ENCODE measurements at regions not wholly inside any gene's neighbourhood (a gene's known extent, or its start where the extent isn't known, plus 50 kb on each side); places are given as distances from the start of the nearest gene placed in this dataset.

GRCh38 chr5:12707560-12707959 is 803.3 kb upstream of the CTNND2 start:
- no peak overlapping the region for H2BK120ac ChIP-seq (replicated peaks; ENCODE audit: low read depth, low read length)
- no peaks in the 10 kb centered on the region for H3K27me3 ChIP-seq (replicated peaks in 1 of 4; ENCODE audit: control insufficient read depth in 3 of 4, extremely low read depth in 1 of 4, insufficient read depth in 3 of 4, low read length in 3 of 4)
- ChIA-PET CTCF (ENCODE audit: partially characterized antibody) (interaction anchor here (1.9 to 2.1 kb wide), 2 partner anchors 9 to 415 kb away, joined by 4 to 6 read pairs; no protein-coding TSS in a partner anchor), POLR2A (ENCODE audit: partially characterized antibody) (no interaction called here)
- H4K5ac ChIP-seq (ENCODE audit: insufficient read length, low read depth, low read length) = no peak overlapping the region
- no peaks in the 10 kb centered on the region for H3K9me3 ChIP-seq (ENCODE audit: insufficient read depth in 2 of 2, low read depth in 1 of 2, low read length in 1 of 2)
- no peak overlapping the region for H3K4ac ChIP-seq (replicated peaks; ENCODE audit: insufficient read length, low read depth, low read length)
- no peak overlapping the region for H2AFZ ChIP-seq (ENCODE audit: low read length)
- no peak overlapping the region for H3K56ac ChIP-seq (replicated peaks; ENCODE audit: insufficient read length, low read depth, low read length)
- H3K4me1 ChIP-seq (replicated peaks in 1 of 4; ENCODE audit: control insufficient read depth in 3 of 4, insufficient read depth in 4 of 4, low read length in 3 of 4) = no peaks in the 10 kb centered on the region
- no peak overlapping the region for H3K4me3 ChIP-seq (ENCODE audit: extremely low read depth in 1 of 4, insufficient read depth in 2 of 4, low read depth in 3 of 4, low read length in 4 of 4)
- no peak overlapping the region for H3K23ac ChIP-seq (ENCODE audit: insufficient read length)
- no peaks in the 10 kb centered on the region for H3K79me2 ChIP-seq (ENCODE audit: control insufficient read depth in 1 of 2, insufficient read depth in 2 of 2, low read length in 2 of 2)
- DNase-seq (ENCODE audit: low read depth in 1 of 2, low spot score in 2 of 2) (no peak), FAIRE-seq (peak; percentile 71)
- H2BK20ac ChIP-seq (ENCODE audit: low read length) = no peak overlapping the region
- H3K14ac ChIP-seq (ENCODE audit: insufficient read length) = no peak overlapping the region
- no peak overlapping the region for H3K9ac ChIP-seq (replicated peaks in 1 of 4; ENCODE audit: extremely low read depth in 1 of 4, low read depth in 3 of 4, low read length in 3 of 4)
- H3K27ac ChIP-seq (ENCODE audit: low read depth, low read length) = no peak overlapping the region
- H3K4me2 ChIP-seq (ENCODE audit: insufficient read depth in 1 of 2, low read depth in 2 of 2, low read length in 2 of 2) = no peak overlapping the region
- no peak overlapping the region for H4K8ac ChIP-seq (ENCODE audit: extremely low read depth, insufficient read depth, low read length)
- H2AK5ac ChIP-seq (ENCODE audit: low read depth, low read length) = no peak overlapping the region
- H4K91ac ChIP-seq (replicated peaks; ENCODE audit: insufficient read length, low read length) = no peak overlapping the region
- no peak overlapping the region for H3K18ac ChIP-seq (ENCODE audit: extremely low read depth, low read length)
- no peaks in the 10 kb centered on the region for H3K23me2 ChIP-seq (ENCODE audit: low read depth, low read length)
- H3K79me1 ChIP-seq (ENCODE audit: low read depth, low read length) = no peaks in the 10 kb centered on the region
- H2BK12ac ChIP-seq (ENCODE audit: low read depth, low read length) = no peak overlapping the region
- H2BK15ac ChIP-seq (ENCODE audit: low read length) = no peak overlapping the region
- no peaks in the 10 kb centered on the region for H4K20me1 ChIP-seq (replicated peaks in 1 of 2; ENCODE audit: control insufficient read depth in 1 of 2, insufficient read depth in 2 of 2, low read length in 2 of 2)
- peaks cover 0 to 6% (median 0%) of the 10 kb centered on the region in 4 experiments; a peak in 1 of 8 replicates for H3K36me3 ChIP-seq (ENCODE audit: control insufficient read depth in 2 of 4, insufficient read depth in 4 of 4, low read length in 3 of 4)
- H2BK5ac ChIP-seq (ENCODE audit: low read depth, low read length) = no peak overlapping the region
- no peak for TF ChIP-seq EGR1 (IDR thresholded peaks at IDR 0.05; ENCODE audit: borderline replicate concordance, low read depth, low read length)
- no peak for TF ChIP-seq SAP30 (IDR thresholded peaks at IDR 0.05; ENCODE audit: insufficient read depth, insufficient replicate concordance, low read length)
- no peak for TF ChIP-seq RNF2 (IDR thresholded peaks at IDR 0.05; ENCODE audit: borderline replicate concordance, low read depth, low read length, missing control alignments, poor library complexity, severe bottlenecking)
- TF ChIP-seq CBX5 (IDR thresholded peaks at IDR 0.05; ENCODE audit: low read depth, low read length) = no peak
- TF ChIP-seq NRF1 (IDR thresholded peaks at IDR 0.05; ENCODE audit: low read depth, low read length) = no peak
- no peak for TF ChIP-seq TCF12 (IDR thresholded peaks at IDR 0.05; ENCODE audit: low read depth, low read length)
- TF ChIP-seq GABPA (IDR thresholded peaks at IDR 0.05; ENCODE audit: borderline replicate concordance, insufficient read depth, low read length) = no peak
- TF ChIP-seq ATF3 (IDR thresholded peaks at IDR 0.05; ENCODE audit: insufficient read depth, low read depth, low read length) = no peak
- TF ChIP-seq PHF8 (conservative IDR thresholded peaks at IDR 0.05; ENCODE audit: low read depth, low read length) = no peak
- TF ChIP-seq SRF (IDR thresholded peaks at IDR 0.05; ENCODE audit: low read depth, low read length) = no peak
- TF ChIP-seq POU5F1 (IDR thresholded peaks at IDR 0.05; ENCODE audit: low read depth, low read length) = no peak
- no peak for TF ChIP-seq CTBP2 (IDR thresholded peaks at IDR 0.05; ENCODE audit: borderline replicate concordance, insufficient read depth, insufficient read length, low read length)
- no peak for TF ChIP-seq FOSL1 (IDR thresholded peaks at IDR 0.05; ENCODE audit: insufficient read depth, low read depth, low read length)
- no peak for TF ChIP-seq MAFK (IDR thresholded peaks at IDR 0.05; ENCODE audit: low read depth, low read length)
- TF ChIP-seq BACH1 (IDR thresholded peaks at IDR 0.05; ENCODE audit: low read length) = no peak

All from H1 (cell line).